Left ventricle myocardium inferior (tissue), 1 donor: ENCODE measurements at regions not wholly inside any gene's neighbourhood (a gene's known extent, or its start where the extent isn't known, plus 50 kb on each side); places are given as distances from the start of the nearest gene placed in this dataset.
"Not testable (repeated sequence)": the region's sequence is repeated elsewhere in the genome, so short reads cannot be mapped to it uniquely, and the experiment has no call there.

Source experiments
- DNase-seq: peaks from one replicate; pipeline ENCODE4 v3.0.0-alpha.2; 2020
- H3K27ac ChIP-seq: fragments of 200-600 bp; replicated peaks from 2 replicates; pipeline ENCODE4 v1.8.0; 2021
- H3K27me3 ChIP-seq: fragments of 200-600 bp; 2 replicates; pipeline ENCODE4 v1.8.0; 2021; ENCODE audit warnings: low read depth
- H3K36me3 ChIP-seq: fragments of 200-600 bp; 2 replicates; pipeline ENCODE4 v1.8.0; 2021
- H3K4me1 ChIP-seq: fragments of 200-600 bp; 2 replicates; pipeline ENCODE4 v1.8.0; 2021
- H3K4me3 ChIP-seq: fragments of 200-600 bp; 2 replicates; pipeline ENCODE4 v1.8.0; 2021; ENCODE audit warnings: mild to moderate bottlenecking, moderate library complexity
- H3K9me3 ChIP-seq: fragments of 200-600 bp; replicated peaks from 2 replicates; pipeline ENCODE4 v1.8.0; 2021
- CTCF ChIP-seq: fragments of 200-600 bp; IDR thresholded peaks from 2 replicates; pipeline ENCODE4 v1.8.0; 2021; ENCODE audit warnings: antibody characterized with exemption, mild to moderate bottlenecking, borderline replicate concordance
- intact Hi-C: fragments of 100-400 bp; cut with micrococcal nuclease; formaldehyde crosslinking; loops from one replicate; pipeline ENCODE4 v1.11.0; 2022
- donor health status: DM: no; HTN: yes; CAD: no; lungs with severe emphysema.

- H3K9me3 ChIP-seq: no peaks in the 10 kb centered on the region
- peak; percentile 75 for DNase-seq
- no peak overlapping the region for H3K4me3 ChIP-seq
- intact Hi-C loops: no loop called here
- peak overlapping the region; percentile 11 for H3K27ac ChIP-seq
- no peaks in the 10 kb centered on the region for H3K36me3 ChIP-seq
- H3K4me1 ChIP-seq: peaks cover 44% of the 10 kb centered on the region
- no peak for TF ChIP-seq CTCF
- H3K27me3 ChIP-seq: no peaks in the 10 kb centered on the region
These were observed 61.5 kb upstream of the JAK1 start for GRCh38 chr1:65027666-65028358.

GRCh38 chr1:65029434-65029833, 63.1 kb upstream of the JAK1 start:
- H3K4me3 ChIP-seq, H3K36me3 ChIP-seq, H3K27me3 ChIP-seq, H3K27ac ChIP-seq, DNase-seq, H3K9me3 ChIP-seq, intact Hi-C loops: not testable (repeated sequence)
- peaks cover 51% of the 10 kb centered on the region for H3K4me1 ChIP-seq

GRCh38 chr1:65034879-65035278, 68.5 kb upstream of the JAK1 start:
- H3K27me3 ChIP-seq, H3K27ac ChIP-seq, intact Hi-C loops, DNase-seq, H3K9me3 ChIP-seq, H3K4me3 ChIP-seq: not testable (repeated sequence)
- H3K36me3 ChIP-seq: peaks cover 21% of the 10 kb centered on the region
- peaks cover 16% of the 10 kb centered on the region for H3K4me1 ChIP-seq

- peaks cover 21% of the 10 kb centered on the region for H3K36me3 ChIP-seq
- intact Hi-C loops: no loop called here
- DNase-seq: no peak
- no peaks in the 10 kb centered on the region for H3K27me3 ChIP-seq
- H3K9me3 ChIP-seq: no peaks in the 10 kb centered on the region
- no peak overlapping the region for H3K27ac ChIP-seq
- H3K4me1 ChIP-seq: peaks cover 32% of the 10 kb centered on the region
- TF ChIP-seq CTCF: no peak
- no peak overlapping the region for H3K4me3 ChIP-seq
These were observed 70.3 kb upstream of the JAK1 start for GRCh38 chr1:65036570-65037051.

- no peaks in the 10 kb centered on the region for H3K9me3 ChIP-seq
- H3K4me1 ChIP-seq: peaks cover 24% of the 10 kb centered on the region
- peaks cover 21% of the 10 kb centered on the region for H3K36me3 ChIP-seq
- no peak overlapping the region for H3K4me3 ChIP-seq
- TF ChIP-seq CTCF: no peak
- intact Hi-C loops: no loop called here
- DNase-seq: no peak
- no peak overlapping the region for H3K27ac ChIP-seq
- H3K27me3 ChIP-seq: no peaks in the 10 kb centered on the region
These were observed 72.7 kb upstream of the JAK1 start for GRCh38 chr1:65039066-65039465.

- Histone ChIP-seq H3K4me3 (no peak overlapping the region), H3K9me3 (no peaks in the 10 kb centered on the region), H3K36me3 (peaks cover 21% of the 10 kb centered on the region), H3K4me1 (peaks cover 24% of the 10 kb centered on the region), H3K27me3 (no peaks in the 10 kb centered on the region), H3K27ac (no peak overlapping the region)
- no peak for DNase-seq
- no peak for TF ChIP-seq CTCF
- intact Hi-C loops: no loop called here
These were observed 73.2 kb upstream of the JAK1 start for GRCh38 chr1:65039508-65039907.
